ENCODE measurements at regions not wholly inside any gene's neighbourhood (a gene's known extent, or its start where the extent isn't known, plus 50 kb on each side); places are given as distances from the start of the nearest gene placed in this dataset.

DNA sequence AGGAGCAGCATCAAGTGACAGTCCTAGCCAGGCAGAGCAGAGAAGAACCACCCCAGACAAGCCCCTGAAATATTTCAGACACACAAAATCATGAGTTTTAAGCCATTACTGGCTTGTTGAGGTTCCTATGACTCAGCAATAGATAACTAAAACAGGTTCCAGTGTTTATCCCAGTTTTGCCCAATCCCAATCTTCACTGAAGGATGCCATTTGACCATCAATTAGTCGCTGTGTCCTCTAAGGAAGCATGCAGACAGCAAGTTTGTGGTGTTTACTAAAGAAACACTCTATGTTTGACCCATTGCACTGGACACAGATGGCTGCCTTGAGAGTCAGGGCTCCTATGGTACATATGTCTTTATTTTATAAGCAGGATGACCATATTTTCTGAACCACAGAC is 186.7 kb downstream of the SYK start:
- TF ChIP-seq POLR2A (IDR thresholded peaks at IDR 0.05; ENCODE audit: low read length), result no peak
- TF ChIP-seq GATA1 (IDR thresholded peaks at IDR 0.05; ENCODE audit: low read depth, low read length), result no peak
